K562 (cell line): ENCODE measurements at regions not wholly inside any gene's neighbourhood (a gene's known extent, or its start where the extent isn't known, plus 50 kb on each side); places are given as distances from the start of the nearest gene placed in this dataset.
A peak's percentile ranks its signal among the peaks of the same experiment; 100 is the strongest.

Source experiments
- ATF1 ChIP-seq, 2 experiments: fragments of 450-650 bp in 1 of 2; IDR thresholded peaks; 2 replicates each; pipeline ENCODE4 v1.6.1; 2016; ENCODE audit warnings: missing compliant biosample characterization in 1 of 2, missing genetic modification characterization in 1 of 2
- BACH1 ChIP-seq: fragments of 200-800 bp; sonication (Bioruptor generic); IDR thresholded peaks from 2 replicates; pipeline ENCODE4 v1.6.1; 2016; ENCODE audit warnings: missing genetic modification characterization, missing compliant biosample characterization
- BCOR ChIP-seq: fragments of 450-650 bp; IDR thresholded peaks from 2 replicates; pipeline ENCODE4 v1.6.1; 2016
- CAMTA2 ChIP-seq: fragments of 250-450 bp; sonication (Bioruptor Pico); conservative IDR thresholded peaks from 2 replicates; pipeline ENCODE4 v1.5.1; 2022
- E2F5 ChIP-seq: sonication (generic); formaldehyde crosslinking; IDR thresholded peaks from 2 replicates; pipeline ENCODE4 v1.8.0; 2022; ENCODE audit warnings: mild to moderate bottlenecking, missing genetic modification reagents
- ELF1 ChIP-seq: fragments of 200-800 bp; sonication (Bioruptor generic); IDR thresholded peaks from 2 replicates; pipeline ENCODE4 v1.6.1; 2016; ENCODE audit warnings: missing genetic modification characterization, missing compliant biosample characterization
- ESRRB ChIP-seq: fragments of 250-450 bp; sonication (Bioruptor Pico); IDR thresholded peaks from 2 replicates; pipeline ENCODE4 v1.5.0; 2020; ENCODE audit warnings: mild to moderate bottlenecking, moderate library complexity, borderline replicate concordance
- JUND ChIP-seq, 2 experiments: IDR thresholded peaks; 2 replicates in 1 of 2; 3 replicates in 1 of 2; pipeline ENCODE4 v1.6.1; 2011; ENCODE audit warnings: borderline replicate concordance in 2 of 2, low read depth in 2 of 2, low read length in 2 of 2, improper control_type of control experiment in 1 of 2, missing biosample characterization in 1 of 2, missing genetic modification characterization in 1 of 2, missing genetic modification reagents in 1 of 2
- LARP7 ChIP-seq: fragments of 450-650 bp; IDR thresholded peaks from 2 replicates; pipeline ENCODE4 v1.6.1; 2016
- MAFG ChIP-seq: fragments of 450-650 bp; conservative IDR thresholded peaks from 2 replicates; pipeline ENCODE4 v1.6.1; 2016; ENCODE audit warnings: missing genetic modification characterization, missing compliant biosample characterization
- MYC ChIP-seq, 2 experiments: fragments of 250-450 bp in 1 of 2; sonication (Bioruptor Pico) in 1 of 2; IDR thresholded peaks; 2 replicates each; pipeline versions ENCODE4 v1.5.1 to v1.6.1; 2012 to 2021; ENCODE audit warnings: low read depth in 2 of 2, borderline replicate concordance in 1 of 2, improper control_type of control experiment in 1 of 2, low read length in 1 of 2, mild to moderate bottlenecking in 1 of 2, moderate library complexity in 1 of 2
- NR2C2 ChIP-seq, 2 experiments: fragments of 200-800 bp in 1 of 2; sonication (Bioruptor generic) in 1 of 2; sonication (generic) in 1 of 2; formaldehyde crosslinking in 1 of 2; IDR thresholded peaks; 2 replicates each; pipeline versions ENCODE4 v1.6.1 to v1.8.0; 2016 to 2022; ENCODE audit warnings: mild to moderate bottlenecking in 1 of 2, missing compliant biosample characterization in 1 of 2, missing genetic modification characterization in 1 of 2, missing genetic modification reagents in 1 of 2
- SMARCA5 ChIP-seq: fragments of 450-650 bp; IDR thresholded peaks from 2 replicates; pipeline ENCODE4 v1.6.1; 2016
- SNAPC5 ChIP-seq: fragments of 250-450 bp; sonication (Bioruptor Pico); IDR thresholded peaks from 2 replicates; pipeline ENCODE4 v1.8.0; 2021; ENCODE audit warnings: moderate library complexity, mild to moderate bottlenecking, inconsistent platforms
- SREBF1 ChIP-seq: fragments of 150-350 bp; IDR thresholded peaks from 2 replicates; pipeline ENCODE4 v1.6.1; 2014; ENCODE audit warnings: antibody characterized with exemption, low read depth, low read length, borderline replicate concordance
- TBP ChIP-seq: optimal IDR thresholded peaks from 2 replicates; pipeline ENCODE3; 2011; ENCODE audit warnings: low read depth, low read length, improper control_type of control experiment
- ZNF23 ChIP-seq: fragments of 250-450 bp; sonication (Bioruptor Pico); IDR thresholded peaks from 2 replicates; pipeline ENCODE4 v1.4.0; 2020; ENCODE audit warnings: mild to moderate bottlenecking
- ZNF398 ChIP-seq: fragments of 250-450 bp; sonication (Bioruptor Pico); IDR thresholded peaks from 2 replicates; pipeline ENCODE4 v1.8.0; 2021; ENCODE audit warnings: moderate library complexity, mild to moderate bottlenecking, inconsistent platforms
- ZNF408 ChIP-seq: fragments of 250-450 bp; sonication (Bioruptor Pico); IDR thresholded peaks from 2 replicates; pipeline ENCODE4 v1.4.0; 2020; ENCODE audit warnings: low read depth, mild to moderate bottlenecking, moderate library complexity
- ZNF586 ChIP-seq: fragments of 450-650 bp; formaldehyde crosslinking; conservative IDR thresholded peaks from 2 replicates; pipeline ENCODE4 v1.4.0; 2020; ENCODE audit warnings: mild to moderate bottlenecking, moderate library complexity
- ZNF609 ChIP-seq: sonication (generic); formaldehyde crosslinking; IDR thresholded peaks from 2 replicates; pipeline ENCODE4 v1.8.1; 2023; ENCODE audit warnings: missing genetic modification reagents, mild to moderate bottlenecking, borderline replicate concordance

- TF ChIP-seq SNAPC5 (CRISPR knock-in tag) (no peak), TBP (no peak), ELF1 (tag) (peak; percentile 76), SREBF1 (no peak), ESRRB (no peak), MAFG (peak; percentile 97), E2F5 (no peak), JUND (IDR thresholded peaks at IDR 0.05; ENCODE audit: borderline replicate concordance, low read depth, low read length) (peak; percentile 28; the same call in 1 of the 2 replicates), JUND (tag; IDR thresholded peaks at IDR 0.05; ENCODE audit: borderline replicate concordance, low read depth, low read length) (peak; percentile 74; the same call in 2 of the 3 replicates), ZNF408 (CRISPR knock-in tag) (no peak), MYC (IDR thresholded peaks at IDR 0.05; ENCODE audit: low read depth, low read length) (peak; percentile 54; the same call in 1 of the 2 replicates), MYC (CRISPR knock-in tag; IDR thresholded peaks at IDR 0.05; ENCODE audit: borderline replicate concordance, low read depth) (no peak), LARP7 (no peak), ZNF586 (CRISPR knock-in tag) (no peak), NR2C2 (CRISPR knock-in tag; IDR thresholded peaks at IDR 0.05) (no peak), NR2C2 (tag; IDR thresholded peaks at IDR 0.05) (peak; percentile 81), CAMTA2 (CRISPR knock-in tag) (no peak), ATF1 (CRISPR knock-in tag; IDR thresholded peaks at IDR 0.05) (no peak), ATF1 (tag; IDR thresholded peaks at IDR 0.05) (peak; percentile 40; the same call in 1 of the 2 replicates), SMARCA5 (no peak), ZNF398 (CRISPR knock-in tag) (no peak), BACH1 (tag) (0 out of 2 replicates have a peak, but pooled peaks have one; percentile 42), ZNF609 (CRISPR knock-in tag) (no peak), ZNF23 (CRISPR knock-in tag) (no peak), BCOR (0 out of 2 replicates have a peak, but pooled peaks have one; percentile 45)
Measured at GRCh38 chr2:41922177-41922576, 125.6 kb upstream of the PKDCC start (continued).
